ENCODE measurements at regions not wholly inside any gene's neighbourhood (a gene's known extent, or its start where the extent isn't known, plus 50 kb on each side); places are given as distances from the start of the nearest gene placed in this dataset.

DNA sequence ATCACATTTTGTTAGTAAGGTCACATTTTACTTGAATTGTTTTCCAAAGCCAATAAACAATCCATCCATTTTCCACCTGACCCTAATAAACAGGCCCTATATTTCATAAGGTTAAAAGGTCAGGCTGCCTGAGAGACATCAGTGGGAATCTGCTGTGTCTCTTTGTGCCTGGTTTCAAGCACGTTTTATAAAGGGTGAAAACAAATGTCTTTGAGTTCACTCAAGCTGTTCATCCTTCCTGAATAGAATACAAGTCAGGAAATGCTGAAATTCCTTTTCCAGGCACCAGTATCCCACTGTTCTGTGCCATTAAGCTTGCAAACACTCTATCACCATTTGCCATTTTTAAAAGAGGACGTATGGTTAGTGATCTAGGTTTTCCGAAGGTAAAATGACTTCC lies 67.5 kb upstream of the SPATA13 start:
- H3K4me3 ChIP-seq (ENCODE audit: low read depth, low read length): no peak overlapping the region
- TF ChIP-seq, protein P1, sequence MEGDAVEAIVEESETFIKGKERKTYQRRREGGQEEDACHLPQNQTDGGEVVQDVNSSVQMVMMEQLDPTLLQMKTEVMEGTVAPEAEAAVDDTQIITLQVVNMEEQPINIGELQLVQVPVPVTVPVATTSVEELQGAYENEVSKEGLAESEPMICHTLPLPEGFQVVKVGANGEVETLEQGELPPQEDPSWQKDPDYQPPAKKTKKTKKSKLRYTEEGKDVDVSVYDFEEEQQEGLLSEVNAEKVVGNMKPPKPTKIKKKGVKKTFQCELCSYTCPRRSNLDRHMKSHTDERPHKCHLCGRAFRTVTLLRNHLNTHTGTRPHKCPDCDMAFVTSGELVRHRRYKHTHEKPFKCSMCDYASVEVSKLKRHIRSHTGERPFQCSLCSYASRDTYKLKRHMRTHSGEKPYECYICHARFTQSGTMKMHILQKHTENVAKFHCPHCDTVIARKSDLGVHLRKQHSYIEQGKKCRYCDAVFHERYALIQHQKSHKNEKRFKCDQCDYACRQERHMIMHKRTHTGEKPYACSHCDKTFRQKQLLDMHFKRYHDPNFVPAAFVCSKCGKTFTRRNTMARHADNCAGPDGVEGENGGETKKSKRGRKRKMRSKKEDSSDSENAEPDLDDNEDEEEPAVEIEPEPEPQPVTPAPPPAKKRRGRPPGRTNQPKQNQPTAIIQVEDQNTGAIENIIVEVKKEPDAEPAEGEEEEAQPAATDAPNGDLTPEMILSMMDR (conservative IDR thresholded peaks at IDR 0.05; ENCODE audit: low read depth, low read length): no peak

DNA sequence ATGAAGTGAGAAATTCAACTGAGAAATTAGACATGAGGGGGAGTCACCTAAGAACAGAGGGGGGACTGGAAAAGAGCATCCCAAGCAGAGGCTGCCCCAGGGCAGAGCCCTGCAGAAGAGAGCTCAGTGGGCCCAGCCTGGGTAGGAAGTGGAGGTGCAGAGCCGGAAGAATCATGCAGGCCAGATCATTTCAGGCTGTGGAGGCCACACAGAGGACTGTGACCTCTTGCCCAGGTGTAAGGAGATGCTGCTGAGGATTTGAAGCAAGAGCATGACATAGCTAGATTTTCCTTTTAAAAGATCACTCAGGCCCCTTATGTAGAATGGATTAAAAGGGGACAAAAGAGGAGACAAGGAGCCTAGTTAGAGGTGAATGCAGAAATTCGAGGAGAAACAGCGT lies 63.9 kb upstream of the SPATA13 start:
- TF ChIP-seq, protein P1 (conservative IDR thresholded peaks at IDR 0.05; ENCODE audit: low read depth, low read length): no peak
- DNase-seq (ENCODE audit: low read depth): no peak
- H3K4me3 ChIP-seq (ENCODE audit: low read depth, low read length): no peak overlapping the region

More for the DNA sequence above, 67.5 kb upstream of the SPATA13 start:
- no peak for DNase-seq (ENCODE audit: low read depth)

DNA sequence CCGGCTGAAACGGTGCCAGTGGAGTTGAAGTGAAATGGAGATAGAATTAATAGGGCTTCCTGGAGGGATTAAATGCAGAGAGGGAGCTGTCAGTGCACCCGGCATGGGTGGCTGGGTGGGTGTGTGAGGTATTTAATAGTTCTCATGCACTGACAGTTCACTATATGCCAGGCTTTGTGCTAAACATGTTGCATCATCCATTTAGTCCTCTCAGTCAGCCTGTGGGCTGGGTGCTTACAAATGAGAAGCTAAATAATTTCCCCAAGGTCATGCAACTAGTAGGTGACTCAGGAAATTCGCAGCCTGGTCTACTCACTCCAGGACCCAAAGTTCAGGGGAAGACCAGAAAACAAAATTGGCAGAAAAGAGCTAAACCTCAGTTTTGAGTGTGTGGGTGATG lies 63.5 kb upstream of the SPATA13 start:
- TF ChIP-seq, protein P1 (conservative IDR thresholded peaks at IDR 0.05; ENCODE audit: low read depth, low read length): no peak
- peak; percentile 65 for DNase-seq (ENCODE audit: low read depth)
- no peak overlapping the region for H3K4me3 ChIP-seq (ENCODE audit: low read depth, low read length)

DNA sequence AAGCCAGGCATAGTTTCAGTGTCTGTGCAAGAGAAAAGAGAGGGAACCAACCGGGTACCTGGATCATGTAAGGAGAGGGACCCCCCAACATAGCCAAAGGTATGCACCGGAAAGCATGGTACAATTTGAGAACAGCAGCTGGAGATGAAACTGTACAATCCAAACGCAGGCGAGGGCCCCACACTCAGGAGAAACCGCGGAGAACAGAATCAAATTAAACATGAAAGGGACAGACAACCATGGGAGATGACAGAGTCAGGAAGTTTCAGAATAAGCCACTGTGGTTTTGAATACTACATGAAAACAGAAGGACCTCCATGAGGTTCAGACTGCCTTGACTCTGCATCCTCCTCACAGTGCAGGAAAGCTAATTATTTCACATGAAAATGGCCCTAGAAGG lies 62.9 kb upstream of the SPATA13 start:
- H3K4me3 ChIP-seq (ENCODE audit: low read depth, low read length): no peak overlapping the region
- no peak for DNase-seq (ENCODE audit: low read depth)
- TF ChIP-seq, protein P1 (conservative IDR thresholded peaks at IDR 0.05; ENCODE audit: low read depth, low read length): no peak

DNA sequence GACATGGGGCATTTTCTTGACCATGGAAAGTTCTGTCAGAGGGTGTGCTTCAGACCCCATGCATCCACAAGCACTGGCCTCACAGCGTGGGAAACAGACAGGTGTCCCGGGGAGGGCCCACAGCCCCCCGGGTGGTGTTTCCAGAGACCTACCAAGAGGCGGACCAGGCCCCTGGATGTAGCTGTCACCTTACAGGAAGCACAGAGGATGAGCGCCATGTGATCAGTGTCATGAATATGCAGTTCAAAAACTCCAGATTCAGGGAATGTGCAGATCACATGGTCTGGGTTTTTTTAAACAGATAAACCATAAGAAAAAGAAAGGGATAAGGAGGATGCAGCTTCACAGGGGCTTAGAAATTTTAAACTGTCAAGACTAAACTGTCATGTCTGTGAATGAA lies 61.0 kb upstream of the SPATA13 start:
- TF ChIP-seq, protein P1 (conservative IDR thresholded peaks at IDR 0.05; ENCODE audit: low read depth, low read length): no peak
- no peak overlapping the region for H3K4me3 ChIP-seq (ENCODE audit: low read depth, low read length)
- DNase-seq (ENCODE audit: low read depth): no peak

DNA sequence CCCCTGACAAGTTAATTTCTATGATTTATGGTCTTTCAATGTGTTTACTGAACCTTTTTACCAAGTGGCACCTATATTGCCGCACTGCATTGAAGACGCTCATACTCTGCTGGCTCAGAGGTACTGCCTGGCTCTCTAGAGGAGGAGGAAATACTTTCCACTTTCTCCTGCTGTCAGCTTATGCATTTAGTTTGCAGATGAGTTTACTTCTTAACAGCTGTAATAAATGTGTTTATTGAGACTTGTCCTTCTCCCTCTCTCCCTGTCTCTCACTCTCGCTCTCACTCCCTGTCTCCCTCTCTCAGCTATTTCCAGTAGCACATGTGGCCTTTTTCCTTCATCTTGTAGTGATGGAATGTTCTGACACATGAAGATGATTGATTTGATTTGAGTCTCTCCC lies 60.3 kb upstream of the SPATA13 start:
- H3K4me3 ChIP-seq (ENCODE audit: low read depth, low read length): no peak overlapping the region
- TF ChIP-seq, protein P1 (conservative IDR thresholded peaks at IDR 0.05; ENCODE audit: low read depth, low read length): no peak
- no peak for DNase-seq (ENCODE audit: low read depth)

DNA sequence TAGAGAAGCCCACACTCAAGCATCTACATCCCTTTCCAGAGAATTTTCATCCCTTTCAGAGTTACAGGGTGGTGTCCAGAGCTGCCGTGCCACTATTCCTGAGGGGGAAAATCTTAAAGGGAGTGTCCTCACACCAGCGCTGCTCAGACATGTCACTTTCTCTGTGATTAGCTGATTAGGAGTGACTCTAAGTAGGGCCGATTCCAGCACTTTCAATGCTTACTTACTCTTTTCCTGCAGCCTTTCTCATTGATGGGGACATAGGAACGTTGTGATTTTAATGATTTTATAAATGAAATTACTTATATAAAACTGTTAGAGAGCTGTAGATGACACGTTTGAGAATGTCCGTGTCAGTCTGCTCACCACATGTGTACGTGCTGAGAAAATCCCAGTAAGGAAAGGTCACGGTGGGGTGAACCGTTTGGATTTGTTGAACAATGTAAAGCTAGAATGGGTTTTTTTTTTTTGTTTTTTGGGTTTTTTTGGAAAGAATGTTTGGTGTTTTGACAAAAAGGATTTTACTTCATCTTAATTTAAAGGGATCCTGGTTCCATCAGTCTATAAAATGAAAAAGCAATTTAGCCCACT lies 56.6 kb upstream of the SPATA13 start:
- H3K4me3 ChIP-seq (ENCODE audit: low read depth, low read length): no peak overlapping the region
- TF ChIP-seq, protein P1 (conservative IDR thresholded peaks at IDR 0.05; ENCODE audit: low read depth, low read length): no peak
- DNase-seq (ENCODE audit: low read depth): no peak

All from choroid plexus epithelial cell (primary cell).